ENCODE measurements at regions not wholly inside any gene's neighbourhood (a gene's known extent, or its start where the extent isn't known, plus 50 kb on each side); places are given as distances from the start of the nearest gene placed in this dataset.

DNA sequence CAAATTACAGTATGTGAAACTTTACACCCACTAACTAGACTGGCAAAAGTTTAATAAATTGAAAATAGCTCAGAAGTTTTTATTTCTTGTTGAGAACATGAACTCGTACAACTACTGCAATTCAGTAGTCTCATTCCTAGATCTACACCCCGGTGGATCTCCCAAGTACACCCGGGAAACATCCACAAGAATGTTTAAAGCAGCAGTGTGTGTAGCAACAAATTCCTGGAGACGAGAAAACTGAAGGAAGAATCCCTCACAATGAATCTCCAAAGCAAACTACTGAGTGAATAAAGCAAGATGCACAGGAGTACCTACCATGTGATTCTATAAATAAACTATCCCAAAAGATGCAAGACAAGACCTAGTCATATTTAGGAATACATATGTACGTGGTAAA is 954.0 kb upstream of the MAP3K7 start:
- Histone ChIP-seq H3K27me3 (no peaks in the 10 kb centered on the region), H3K4me1 (no peaks in the 10 kb centered on the region), H3K27ac (no peak overlapping the region), H3K4me3 (no peak overlapping the region), H3K9me3 (no peaks in the 10 kb centered on the region), H3K36me3 (no peaks in the 10 kb centered on the region)
- DNase-seq (no peak), ATAC-seq (no peak)
- intact Hi-C loops (cut with DNase I): no loop called here
- WGBS, 4 donors: 66 to 74% (median 70%) methylated on average over 5 of the region's 5 CpGs
- TF ChIP-seq POLR2A (IDR thresholded peaks at IDR 0.05) (no peak), CTCF (IDR thresholded peaks at IDR 0.05) (no peak)

DNA sequence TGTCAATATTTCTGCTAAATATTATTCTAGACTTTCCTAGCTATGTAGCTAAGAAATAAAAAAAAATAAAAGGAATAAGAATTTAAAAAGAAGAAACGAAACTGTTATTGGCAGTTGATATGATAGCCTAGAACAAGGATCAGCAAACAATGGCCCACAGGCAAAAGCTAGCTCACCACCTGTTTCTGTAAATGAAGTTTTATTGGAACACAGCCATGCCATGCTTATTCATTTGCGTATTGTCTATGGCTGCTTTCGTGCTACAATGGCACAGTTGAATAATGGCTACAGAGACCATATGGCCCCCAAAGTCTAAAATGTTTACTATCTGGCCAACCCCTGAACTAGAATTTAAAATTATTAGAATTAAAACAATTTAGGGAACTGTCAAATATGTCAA is 952.6 kb upstream of the MAP3K7 start:
- H3K27me3 ChIP-seq: no peaks in the 10 kb centered on the region
- no peaks in the 10 kb centered on the region for H3K4me1 ChIP-seq
- no peaks in the 10 kb centered on the region for H3K9me3 ChIP-seq
- no peak overlapping the region for H3K4me3 ChIP-seq
- DNase-seq (no peak), ATAC-seq (no peak)
- H3K36me3 ChIP-seq: no peaks in the 10 kb centered on the region
- WGBS, 4 donors: 70 to 85% (median 73%) methylated on average over 3 of the region's 3 CpGs
- H3K27ac ChIP-seq: no peak overlapping the region
- TF ChIP-seq CTCF (IDR thresholded peaks at IDR 0.05) (no peak), POLR2A (IDR thresholded peaks at IDR 0.05) (no peak)
- intact Hi-C loops (cut with DNase I): no loop called here

DNA sequence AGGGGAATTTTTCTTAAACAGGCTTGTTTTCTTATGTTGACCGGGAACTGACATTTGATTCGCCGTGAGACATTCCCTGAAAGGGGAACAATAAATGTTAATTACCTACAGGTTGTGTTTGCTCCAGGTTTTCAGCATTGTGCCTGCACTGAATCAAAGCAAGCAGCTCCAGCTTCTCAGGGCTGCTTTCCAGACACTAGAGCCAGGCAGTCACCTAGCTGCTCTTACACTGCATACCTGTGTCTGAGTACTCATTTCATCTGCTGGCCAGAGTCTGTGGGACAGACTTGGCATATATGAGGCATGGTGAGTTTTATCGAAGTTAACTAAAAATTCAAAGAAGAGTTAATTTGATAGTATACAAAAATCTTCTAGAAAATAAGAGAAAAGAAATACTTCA is 951.8 kb upstream of the MAP3K7 start:
- Histone ChIP-seq H3K4me1 (no peaks in the 10 kb centered on the region), H3K27me3 (no peaks in the 10 kb centered on the region), H3K27ac (no peak overlapping the region), H3K36me3 (no peaks in the 10 kb centered on the region), H3K4me3 (no peak overlapping the region), H3K9me3 (no peaks in the 10 kb centered on the region)
- no peak for DNase-seq
- TF ChIP-seq POLR2A (IDR thresholded peaks at IDR 0.05) (no peak), CTCF (IDR thresholded peaks at IDR 0.05) (no peak)
- 70 to 93% (median 82%) methylated on average over 3 to 4 of the region's 4 CpGs for WGBS, 4 donors
- no peak for ATAC-seq
- intact Hi-C loops (cut with DNase I): no loop called here

DNA sequence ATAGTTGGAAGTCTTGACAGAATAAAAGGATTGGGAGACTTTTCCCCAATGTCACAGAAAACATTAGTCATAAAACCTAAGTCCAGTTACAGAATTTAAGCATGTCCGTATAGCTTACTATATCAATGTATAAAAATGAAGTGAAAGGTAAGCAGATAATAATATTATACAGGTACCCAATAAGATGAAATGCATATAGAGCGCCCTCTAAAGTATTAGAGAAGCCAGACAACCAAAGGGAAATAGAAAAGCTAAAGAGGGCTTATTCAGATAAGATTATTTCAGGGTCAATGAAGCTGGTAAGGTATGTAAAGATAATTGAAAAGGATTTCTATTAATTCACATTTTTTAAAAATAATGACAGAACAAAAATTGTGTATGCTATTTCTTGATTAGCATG is 947.7 kb upstream of the MAP3K7 start:
- DNase-seq (no peak), ATAC-seq (no peak)
- intact Hi-C loops (cut with DNase I): no loop called here
- Histone ChIP-seq H3K36me3 (no peaks in the 10 kb centered on the region), H3K27ac (no peak overlapping the region), H3K4me1 (no peaks in the 10 kb centered on the region), H3K27me3 (no peaks in the 10 kb centered on the region), H3K9me3 (no peaks in the 10 kb centered on the region), H3K4me3 (no peak overlapping the region)
- 55 to 58% (median 56%) methylated on average over 2 of the region's 2 CpGs for WGBS, 4 donors
- TF ChIP-seq CTCF (IDR thresholded peaks at IDR 0.05): no peak
- no peak for TF ChIP-seq POLR2A (IDR thresholded peaks at IDR 0.05)
